ENCODE measurements at regions not wholly inside any gene's neighbourhood (a gene's known extent, or its start where the extent isn't known, plus 50 kb on each side); places are given as distances from the start of the nearest gene placed in this dataset.

- intact Hi-C loops (cut with DNase I), result no loop called here
- DNase-seq (ENCODE audit: low spot score), result no peak
Measured at GRCh38 chr10:121085367-121085766, 234.2 kb downstream of the WDR11 start.

DNA sequence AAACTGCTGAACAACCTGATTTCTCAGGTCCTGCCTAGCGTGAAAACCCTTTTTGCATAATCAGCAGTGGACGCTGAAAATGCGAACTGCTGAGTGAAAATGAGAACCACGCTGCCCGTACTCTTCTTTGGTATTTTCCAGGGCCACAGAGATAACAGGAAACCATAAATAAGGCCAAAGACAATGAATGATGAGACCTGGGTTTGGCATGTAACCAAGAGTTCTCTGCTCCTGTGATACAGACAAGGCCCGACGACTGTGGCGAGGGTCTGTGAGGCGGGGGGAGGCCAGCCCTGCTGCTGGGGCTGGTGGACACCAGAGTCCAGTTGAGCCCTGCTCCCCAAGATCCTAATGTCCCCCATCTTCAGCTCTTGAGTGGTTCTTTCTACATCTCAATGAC lies 236.0 kb downstream of the WDR11 start:
- no peak for DNase-seq (ENCODE audit: low spot score)
- intact Hi-C loops (cut with DNase I), result no loop called here

- intact Hi-C loops (cut with DNase I), result no loop called here
- DNase-seq (ENCODE audit: low spot score), result no peak
Measured at GRCh38 chr10:121087688-121088087, 236.5 kb downstream of the WDR11 start.

- no peak for DNase-seq (ENCODE audit: low spot score)
- intact Hi-C loops (cut with DNase I), result no loop called here
Measured at GRCh38 chr10:121088524-121088923, 237.4 kb downstream of the WDR11 start.

- no peak for DNase-seq (ENCODE audit: low spot score)
- intact Hi-C loops (cut with DNase I), result no loop called here
Measured at GRCh38 chr10:121089434-121089833, 238.3 kb downstream of the WDR11 start.

GRCh38 chr10:121091961-121092719 lies 241.0 kb downstream of the WDR11 start:
- DNase-seq (ENCODE audit: low spot score), result no peak
- intact Hi-C loops (cut with DNase I), result no loop called here

DNA sequence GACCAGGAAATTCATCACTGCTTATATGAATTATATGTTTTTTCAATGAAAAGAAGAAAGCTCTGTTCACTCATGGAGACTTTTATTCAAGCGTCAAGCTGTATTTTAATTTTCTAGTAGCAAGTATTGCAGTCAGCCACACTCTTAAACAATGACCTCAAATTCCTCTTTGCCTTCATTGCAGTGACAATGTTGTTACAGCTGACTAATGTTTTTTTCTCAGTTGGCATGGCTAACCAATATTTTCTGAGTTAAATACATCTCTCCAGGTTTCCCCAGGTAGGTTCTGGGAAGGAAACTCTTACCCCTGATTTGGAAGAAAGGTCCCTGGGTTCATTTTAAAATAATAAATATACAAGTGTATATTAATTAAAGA lies 241.5 kb downstream of the WDR11 start:
- no peak for DNase-seq (ENCODE audit: low spot score)
- intact Hi-C loops (cut with DNase I), result no loop called here

GRCh38 chr10:121096617-121097431 lies 245.7 kb downstream of the WDR11 start:
- DNase-seq (ENCODE audit: low spot score), result no peak

DNA sequence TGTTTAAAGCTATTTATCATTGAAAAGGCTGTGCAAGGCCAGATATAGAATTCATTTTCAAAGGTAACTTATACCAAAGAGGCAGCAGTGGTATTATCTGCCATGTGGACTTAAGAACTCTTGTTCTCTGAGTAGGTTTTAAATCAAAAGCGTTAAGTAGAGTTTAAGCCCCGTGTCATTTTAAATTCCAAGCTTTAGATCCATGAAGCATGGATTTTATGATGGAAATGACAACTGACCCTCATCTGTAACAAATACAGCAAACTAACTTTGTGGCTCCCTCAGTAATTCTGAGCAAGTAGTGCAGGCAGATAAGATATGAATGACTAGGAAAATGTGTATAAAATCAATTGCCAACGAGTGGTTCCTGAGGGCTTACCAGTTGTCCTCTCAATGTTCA lies 247.0 kb downstream of the WDR11 start:
- intact Hi-C loops (cut with DNase I), result no loop called here
- DNase-seq (ENCODE audit: low spot score), result no peak

More at GRCh38 chr10:121096617-121097431, 245.7 kb downstream of the WDR11 start:
- intact Hi-C loops (cut with DNase I), result no loop called here

GRCh38 chr10:121098751-121099150 lies 247.6 kb downstream of the WDR11 start:
- no peak for DNase-seq (ENCODE audit: low spot score)
- intact Hi-C loops (cut with DNase I), result no loop called here

DNA sequence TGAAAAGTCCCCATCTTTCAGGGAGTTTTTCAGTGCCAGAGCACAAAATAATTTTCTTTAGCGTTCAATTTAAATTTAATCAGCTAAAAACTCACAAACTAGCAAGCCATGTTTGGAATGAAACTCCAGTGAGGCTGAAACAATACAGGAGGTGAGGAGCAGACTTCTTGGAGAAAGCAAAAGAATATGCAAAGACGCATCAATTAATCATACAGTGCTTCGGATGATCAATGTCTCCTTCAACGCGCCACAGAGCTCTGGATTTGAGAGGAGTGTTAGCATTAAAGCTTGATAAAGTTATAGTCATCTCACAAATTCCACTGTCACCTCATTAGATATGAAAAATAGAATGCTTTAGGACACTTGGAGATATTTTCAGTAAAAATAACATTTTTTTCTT lies 248.0 kb downstream of the WDR11 start:
- intact Hi-C loops (cut with DNase I), result no loop called here
- DNase-seq (ENCODE audit: low spot score), result no peak

GRCh38 chr10:121099592-121099991 lies 248.4 kb downstream of the WDR11 start:
- no peak for DNase-seq (ENCODE audit: low spot score)
- intact Hi-C loops (cut with DNase I), result no loop called here

GRCh38 chr10:121101561-121101960 lies 250.4 kb downstream of the WDR11 start:
- no peak for DNase-seq (ENCODE audit: low spot score)
- intact Hi-C loops (cut with DNase I), result loop anchor here in 1 of 2 donors (10.0 kb wide), 1 partner anchor 437 kb away; no protein-coding TSS in a partner anchor

GRCh38 chr10:121102706-121103105 lies 251.5 kb downstream of the WDR11 start:
- DNase-seq (ENCODE audit: low spot score), result no peak
- intact Hi-C loops (cut with DNase I), result loop anchor here in 1 of 2 donors (10.0 kb wide), 1 partner anchor 438 kb away; no protein-coding TSS in a partner anchor

DNA sequence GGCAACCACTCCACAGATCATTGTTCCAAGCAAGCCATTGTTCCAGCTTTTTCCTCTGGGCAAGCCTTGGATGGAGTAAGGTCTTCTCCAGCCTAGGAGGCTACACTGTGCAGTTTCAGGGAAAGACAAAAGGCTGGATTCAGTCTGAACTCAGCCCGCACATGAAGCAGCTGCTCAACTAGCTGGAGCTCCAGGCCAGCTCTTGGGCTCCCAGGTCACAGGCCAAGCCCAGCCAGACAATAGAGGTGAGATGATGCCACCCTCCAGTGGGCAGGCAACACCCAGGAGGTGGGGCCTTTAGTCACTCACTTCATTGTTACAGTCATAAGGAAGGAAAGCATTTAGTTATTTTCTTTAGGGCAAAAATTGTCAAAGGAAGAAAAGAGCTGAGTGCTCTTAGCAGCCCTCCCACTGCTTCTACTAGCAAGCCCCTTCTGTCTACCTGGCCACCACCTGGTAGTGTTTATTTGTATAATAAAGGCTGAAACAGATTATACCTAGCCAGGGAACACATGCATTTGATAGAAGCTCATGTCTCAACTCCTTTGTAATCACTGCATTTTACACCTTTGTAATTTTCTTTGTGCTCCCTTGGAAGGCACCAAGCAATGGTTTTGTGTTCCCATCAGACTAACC lies 253.4 kb downstream of the WDR11 start:
- intact Hi-C loops (cut with DNase I), result loop anchor here in 1 of 2 donors (10.0 kb wide), 1 partner anchor 440 kb away; no protein-coding TSS in a partner anchor
- no peak for DNase-seq (ENCODE audit: low spot score)

DNA sequence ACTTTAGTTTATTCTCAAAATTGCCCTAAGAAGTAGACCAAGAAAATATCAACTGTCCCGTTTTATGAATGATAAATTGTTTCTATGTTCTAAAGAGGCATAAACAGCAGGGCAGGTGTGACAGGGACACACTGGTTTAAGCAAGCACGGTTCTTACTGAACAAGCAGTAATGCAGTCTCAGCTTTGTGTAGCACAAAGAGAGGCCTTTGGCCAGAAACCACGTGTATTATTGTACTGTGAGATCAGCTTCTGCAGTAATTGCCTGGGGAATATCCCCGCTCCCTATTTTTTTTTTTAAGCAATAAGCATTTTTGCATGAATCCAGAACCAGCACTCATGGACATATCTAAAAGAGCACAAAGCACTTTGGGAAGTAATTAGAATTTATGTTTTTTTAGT lies 255.4 kb downstream of the WDR11 start:
- DNase-seq (ENCODE audit: low spot score), result no peak

DNA sequence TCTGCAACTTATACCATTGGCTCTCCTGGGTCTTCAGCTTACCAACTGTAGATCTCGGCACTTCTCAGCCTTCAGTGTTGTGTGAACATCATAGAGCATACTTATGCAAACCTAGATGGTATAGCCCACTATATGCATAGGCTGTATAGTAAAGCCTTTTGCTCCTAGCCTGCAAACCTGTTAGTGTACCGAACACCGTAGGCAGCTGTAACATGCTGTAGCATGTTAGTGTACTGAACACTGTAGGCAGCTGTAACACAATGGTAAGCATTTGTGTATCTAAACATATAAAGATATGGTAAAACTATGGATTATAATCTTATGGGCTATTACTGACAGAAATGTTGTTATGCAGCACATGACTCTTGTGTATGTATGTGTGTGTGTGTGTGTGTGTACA lies 256.9 kb downstream of the WDR11 start:
- no peak for DNase-seq (ENCODE audit: low spot score)
- intact Hi-C loops (cut with DNase I), result loop anchor here in 1 of 2 donors (10.0 kb wide), 1 partner anchor 443 kb away; no protein-coding TSS in a partner anchor

More for the DNA sequence above, 255.4 kb downstream of the WDR11 start:
- intact Hi-C loops (cut with DNase I), result loop anchor here in 1 of 2 donors (10.0 kb wide), 1 partner anchor 442 kb away; no protein-coding TSS in a partner anchor

GRCh38 chr10:121110369-121110768 lies 259.2 kb downstream of the WDR11 start:
- intact Hi-C loops (cut with DNase I), result no loop called here
- DNase-seq (ENCODE audit: low spot score), result no peak

GRCh38 chr10:121112136-121112535 lies 261.0 kb downstream of the WDR11 start:
- no peak for DNase-seq (ENCODE audit: low spot score)
- intact Hi-C loops (cut with DNase I), result no loop called here

Measured in posterior vena cava (tissue), 2 donors.